Testis (tissue), 2 donors: ENCODE measurements at regions not wholly inside any gene's neighbourhood (a gene's known extent, or its start where the extent isn't known, plus 50 kb on each side); places are given as distances from the start of the nearest gene placed in this dataset.
A peak's percentile ranks its signal among the peaks of the same experiment; 100 is the strongest.

Source experiments
- DNase-seq: peaks from one replicate; pipeline ENCODE4 v3.0.0-alpha.2; 2019
- H3K27ac ChIP-seq, 2 donors: fragments of 200-600 bp; sonication (generic); one replicate each; pipeline ENCODE4 v1.5.1; 2019
- H3K27me3 ChIP-seq: fragments of 200-600 bp; sonication (generic); one replicate; pipeline ENCODE4 v1.5.1; 2019
- H3K36me3 ChIP-seq: fragments of 200-600 bp; sonication (generic); one replicate; pipeline ENCODE4 v1.5.1; 2017; ENCODE audit warnings: low read depth; ENCODE audit errors: missing control alignments
- H3K4me1 ChIP-seq: fragments of 200-600 bp; sonication (generic); one replicate; pipeline ENCODE4 v1.5.1; 2019
- H3K4me3 ChIP-seq, 2 donors: fragments of 200-600 bp; sonication (generic); one replicate each; pipeline ENCODE4 v1.5.1; 2017 to 2019
- H3K9me3 ChIP-seq: fragments of 200-600 bp; sonication (generic); one replicate; pipeline ENCODE4 v1.5.1; 2017
- CTCF ChIP-seq, 3 experiments: fragments of 450-650 bp in 2 of 3; fragments of 200-600 bp in 1 of 3; sonication (generic) in 1 of 3; IDR thresholded peaks; one replicate each; pipeline ENCODE4 v1.5.1; 2016 to 2019; ENCODE audit warnings: antibody characterized with exemption in 3 of 3, mild to moderate bottlenecking in 2 of 3, moderate library complexity in 1 of 3
- POLR2A ChIP-seq: fragments of 450-650 bp; IDR thresholded peaks from one replicate; pipeline ENCODE4 v1.6.1; 2017; ENCODE audit warnings: antibody characterized with exemption, mild to moderate bottlenecking, moderate library complexity
- WGBS, 2 donors: methylation state at CpG; one replicate each; pipeline ENCODE4 v1.1.5; 2018; 5-methylcytosine and 5-hydroxymethylcytosine counted together
- intact Hi-C: fragments of 100-400 bp; cut with DNase I; formaldehyde crosslinking; loops from one replicate; pipeline ENCODE4 v1.15.1; 2023; ENCODE audit warnings: low total_unique reads

GRCh38 chr21:35895598-35895997 lies 164.7 kb downstream of the SETD4 start:
- no peaks in the 10 kb centered on the region for H3K27me3 ChIP-seq
- H3K27ac ChIP-seq = no peak overlapping the region
- 90 to 95% methylated on average over 2 of the region's 2 CpGs for WGBS, 2 donors
- no peaks in the 10 kb centered on the region for H3K9me3 ChIP-seq
- no peak for DNase-seq
- H3K4me3 ChIP-seq = no peak overlapping the region
- H3K4me1 ChIP-seq = no peaks in the 10 kb centered on the region
- H3K36me3 ChIP-seq = no peaks in the 10 kb centered on the region
- intact Hi-C loops = no loop called here
- TF ChIP-seq CTCF (IDR thresholded peaks at IDR 0.05) (no peak), POLR2A (no peak)

DNA sequence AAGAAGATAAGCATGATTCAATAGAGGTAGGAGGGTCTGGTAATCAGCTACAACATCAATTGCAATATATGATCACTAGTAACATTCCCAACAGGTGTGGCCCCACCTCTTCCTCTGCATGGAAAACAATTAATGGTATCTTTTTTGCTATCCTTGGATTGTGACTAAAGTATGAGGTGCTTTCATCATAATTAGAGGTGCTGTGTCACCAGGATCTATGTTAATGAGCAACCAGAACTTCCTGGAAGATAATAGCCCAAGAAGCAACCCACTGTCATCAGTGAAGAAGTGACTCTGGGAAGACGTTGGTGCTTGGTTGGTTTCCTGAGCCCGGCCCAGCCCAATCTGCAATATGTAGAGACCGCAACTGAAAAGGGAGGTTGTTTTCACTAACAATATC lies 167.2 kb downstream of the SETD4 start:
- Histone ChIP-seq H3K27ac (no peak overlapping the region), H3K27me3 (no peaks in the 10 kb centered on the region), H3K9me3 (no peaks in the 10 kb centered on the region), H3K4me1 (no peaks in the 10 kb centered on the region), H3K4me3 (no peak overlapping the region), H3K36me3 (no peaks in the 10 kb centered on the region)
- DNase-seq = no peak
- no peak for TF ChIP-seq CTCF (IDR thresholded peaks at IDR 0.05)
- no peak for TF ChIP-seq POLR2A
- intact Hi-C loops = no loop called here
- WGBS, 2 donors = 84 to 90% methylated on average over 3 of the region's 3 CpGs

DNA sequence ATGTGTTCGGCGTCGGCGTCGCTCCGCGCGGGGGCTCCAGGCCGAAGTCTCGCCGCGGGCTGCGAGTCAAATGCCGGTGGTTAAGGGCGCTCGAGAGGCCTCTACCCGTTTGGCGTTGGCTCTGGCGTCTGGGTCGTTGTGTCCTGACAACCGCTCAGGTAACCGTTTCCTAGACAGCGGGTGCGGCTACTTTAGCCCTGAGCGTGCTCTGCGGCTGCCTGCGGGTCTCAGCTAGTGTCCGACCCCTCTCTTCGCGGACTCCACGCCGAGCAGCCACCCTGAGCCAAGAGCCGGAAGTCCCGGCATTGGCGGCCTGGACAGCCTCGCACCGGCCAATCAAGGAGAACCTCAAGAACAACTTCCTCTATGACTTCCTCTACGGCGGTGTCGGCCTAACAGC lies 173.4 kb downstream of the SETD4 start:
- Histone ChIP-seq H3K4me1 (peaks cover 3% of the 10 kb centered on the region), H3K36me3 (no peaks in the 10 kb centered on the region), H3K27me3 (no peaks in the 10 kb centered on the region), H3K4me3 (peak overlapping the region; percentile 39 to 53), H3K27ac (peak overlapping the region; percentile 51 to 74), H3K9me3 (no peaks in the 10 kb centered on the region)
- TF ChIP-seq CTCF (IDR thresholded peaks at IDR 0.05) (no peak), POLR2A (no peak)
- 67 to 68% methylated on average over 39 to 40 of the region's 40 CpGs for WGBS, 2 donors
- peak; percentile 63 for DNase-seq
- intact Hi-C loops = no loop called here

GRCh38 chr21:35885942-35886541 lies 174.3 kb downstream of the SETD4 start:
- intact Hi-C loops = no loop called here
- DNase-seq = no peak
- peaks cover 3% of the 10 kb centered on the region for H3K4me1 ChIP-seq
- TF ChIP-seq POLR2A (no peak), CTCF (IDR thresholded peaks at IDR 0.05) (no peak)
- no peaks in the 10 kb centered on the region for H3K36me3 ChIP-seq
- H3K9me3 ChIP-seq = no peaks in the 10 kb centered on the region
- WGBS, 2 donors = 71 to 79% methylated on average over 7 of the region's 7 CpGs
- H3K27me3 ChIP-seq = no peaks in the 10 kb centered on the region
- peak overlapping the region in 1 of 2 donors; percentile 74 for H3K27ac ChIP-seq
- H3K4me3 ChIP-seq = peak overlapping the region; percentile 39 to 53

DNA sequence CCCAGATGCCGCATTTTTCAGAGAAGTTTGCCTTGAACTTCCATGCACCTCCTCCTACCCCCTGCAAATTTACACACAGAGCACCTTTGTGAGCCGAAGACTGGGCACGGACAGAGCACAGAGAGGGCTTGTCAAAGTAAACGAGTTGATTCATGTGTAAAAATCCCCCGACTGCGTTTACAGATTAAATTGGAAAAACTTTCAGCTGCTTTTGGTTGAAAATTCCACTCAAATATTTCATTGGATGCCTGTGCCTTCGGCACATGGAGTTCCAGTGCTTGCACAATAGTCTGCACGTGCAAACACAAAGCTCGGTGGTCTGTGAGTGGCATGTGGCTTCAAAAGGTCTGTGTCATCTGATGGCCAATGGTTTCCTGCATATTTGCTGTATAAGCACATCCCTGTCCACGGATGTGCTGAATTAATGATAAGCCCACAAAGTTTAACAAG lies 177.5 kb downstream of the SETD4 start:
- peak; percentile 26 for DNase-seq
- Histone ChIP-seq H3K27me3 (no peaks in the 10 kb centered on the region), H3K9me3 (no peaks in the 10 kb centered on the region), H3K4me3 (no peak overlapping the region), H3K27ac (no peak overlapping the region), H3K36me3 (no peaks in the 10 kb centered on the region), H3K4me1 (peaks cover 3% of the 10 kb centered on the region)
- intact Hi-C loops = no loop called here
- WGBS, 2 donors = 30 to 32% methylated on average over 10 of the region's 10 CpGs
- TF ChIP-seq POLR2A (no peak), CTCF (IDR thresholded peaks at IDR 0.05) (no peak)
